GM19395 (cell line): ENCODE measurements at regions not wholly inside any gene's neighbourhood (a gene's known extent, or its start where the extent isn't known, plus 50 kb on each side); places are given as distances from the start of the nearest gene placed in this dataset.
A peak's percentile ranks its signal among the peaks of the same experiment; 100 is the strongest.
"Not testable (repeated sequence)": the region's sequence is repeated elsewhere in the genome, so short reads cannot be mapped to it uniquely, and the experiment has no call there.

Source experiments
- ATAC-seq: cut with Tn5 transposase; IDR thresholded peaks from one replicate; pipeline ENCODE4 v1.9.1; 2021; ENCODE audit warnings: mild to moderate bottlenecking, moderate library complexity; ENCODE audit not compliant: unreplicated experiment

DNA sequence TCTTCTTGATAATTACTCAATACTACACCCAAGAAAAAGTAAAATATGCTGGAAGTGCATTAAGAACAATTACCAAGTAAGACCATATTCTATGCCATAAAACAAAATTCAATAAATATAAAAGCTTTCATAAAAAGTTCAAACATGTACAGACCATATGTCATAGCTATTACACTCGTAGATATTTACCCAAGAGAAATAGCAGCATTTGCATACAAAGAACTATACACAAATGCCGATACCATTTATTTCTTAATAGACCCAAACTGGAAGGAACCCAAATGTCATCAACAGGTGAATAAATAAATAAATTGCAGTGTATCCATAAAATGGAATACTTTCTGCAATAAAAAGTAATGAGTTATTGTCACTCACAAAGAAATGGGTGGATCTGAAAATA lies 78.3 kb upstream of the SLC16A7 start:
- no peak for ATAC-seq

DNA sequence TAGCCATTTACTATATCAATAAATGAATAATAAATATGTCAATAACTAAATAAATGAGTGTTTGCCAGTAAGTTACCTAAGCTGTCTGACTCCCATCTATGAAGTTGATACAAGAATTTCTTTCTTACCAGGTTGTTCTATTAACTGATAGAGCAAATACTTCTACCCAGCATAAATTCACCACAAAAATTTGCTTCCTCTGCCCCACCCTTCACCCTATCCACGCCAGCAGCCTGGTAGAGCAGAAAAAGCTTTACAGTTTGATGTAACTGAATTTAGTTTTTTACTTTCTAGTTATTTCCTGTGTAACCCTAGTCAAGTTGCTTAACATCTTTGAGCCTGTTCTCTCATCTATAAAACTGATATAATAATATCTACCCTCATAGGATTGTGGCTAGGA lies 94.9 kb upstream of the SLC16A7 start:
- no peak for ATAC-seq

GRCh38 chr12:59500335-59500734 lies 95.5 kb upstream of the SLC16A7 start:
- peak; percentile 8 for ATAC-seq

DNA sequence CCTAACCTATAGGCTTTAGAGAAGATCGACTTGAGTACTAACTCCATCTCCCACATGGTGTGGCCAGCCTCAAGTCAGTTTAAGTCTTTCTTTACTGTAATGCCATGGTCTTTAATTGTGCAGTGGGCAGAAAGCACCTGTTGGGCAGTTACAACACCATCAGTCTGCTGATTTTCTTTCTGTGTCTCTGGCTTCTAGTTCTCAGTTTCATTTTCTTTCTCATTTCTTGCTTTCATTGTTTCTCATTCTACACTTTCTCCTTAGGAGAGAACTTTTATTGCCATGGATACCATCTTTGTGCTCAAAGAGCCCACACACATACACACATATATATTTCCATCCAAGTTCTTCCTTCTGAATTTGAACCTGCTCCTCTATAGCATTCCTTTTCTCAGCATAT lies 96.1 kb upstream of the SLC16A7 start:
- peak; percentile 98 for ATAC-seq

- no peak for ATAC-seq
These were observed 101.2 kb upstream of the SLC16A7 start for GRCh38 chr12:59494617-59495016.

DNA sequence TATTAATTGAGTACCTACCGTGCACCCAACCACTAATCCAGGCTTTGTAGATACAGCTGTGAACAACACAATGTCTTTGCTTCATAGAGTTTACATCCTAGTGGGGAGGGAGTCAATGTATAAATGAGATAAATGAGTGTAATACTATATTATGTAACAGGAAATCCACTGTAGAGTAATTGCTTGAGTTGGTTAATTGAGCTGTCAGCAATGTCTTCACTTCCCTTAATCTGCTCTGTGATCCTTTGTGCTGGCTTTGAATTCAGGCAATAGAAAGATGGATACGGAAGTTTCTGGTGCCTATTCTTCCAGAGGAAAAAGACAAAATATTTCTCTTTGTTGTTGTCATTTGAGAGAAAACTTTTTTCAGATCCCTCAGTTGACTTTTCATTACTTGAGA lies 104.0 kb upstream of the SLC16A7 start:
- no peak for ATAC-seq

DNA sequence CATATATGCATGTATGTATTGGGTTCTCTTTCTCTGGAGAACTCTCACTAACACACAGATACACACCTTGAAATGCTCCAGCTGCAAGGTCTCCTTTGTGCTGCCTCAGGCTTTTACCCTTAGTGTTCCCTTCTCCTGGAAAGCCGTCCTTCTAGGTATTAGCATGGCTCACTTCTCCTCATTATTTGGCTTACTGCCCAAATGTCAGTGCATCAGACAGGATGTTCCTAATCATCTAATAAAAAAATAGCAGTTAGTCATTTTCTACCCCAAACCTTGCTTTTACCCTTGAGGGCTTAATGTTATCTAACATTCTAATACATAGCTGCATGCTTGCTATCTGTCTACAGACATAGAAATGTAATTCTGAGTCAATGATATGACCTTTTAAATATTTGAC lies 109.0 kb upstream of the SLC16A7 start:
- no peak for ATAC-seq

GRCh38 chr12:59484575-59484974 lies 111.3 kb upstream of the SLC16A7 start:
- peak; percentile 96 for ATAC-seq

- ATAC-seq, result not testable (repeated sequence)
These were observed 121.6 kb upstream of the SLC16A7 start for GRCh38 chr12:59474236-59474635.

DNA sequence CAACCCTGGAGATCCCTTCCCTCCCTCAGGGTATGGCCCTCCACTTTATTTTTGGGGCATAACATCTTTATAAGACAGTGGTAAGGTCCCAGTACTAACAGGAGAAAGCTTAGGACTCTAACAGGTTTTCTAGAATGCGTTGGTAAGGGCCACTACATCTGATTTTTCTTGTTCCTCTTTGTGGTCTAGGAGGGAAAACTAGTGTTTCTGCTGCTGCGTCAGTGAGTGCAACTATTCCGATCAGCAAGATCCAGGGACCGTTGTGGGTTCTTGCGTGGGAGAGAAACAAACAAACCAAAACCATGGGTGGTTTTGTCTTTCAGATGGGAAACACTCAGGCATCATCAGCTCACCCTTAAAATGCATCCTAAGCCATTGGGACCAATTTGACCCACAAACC lies 123.6 kb upstream of the SLC16A7 start:
- ATAC-seq, result no peak

DNA sequence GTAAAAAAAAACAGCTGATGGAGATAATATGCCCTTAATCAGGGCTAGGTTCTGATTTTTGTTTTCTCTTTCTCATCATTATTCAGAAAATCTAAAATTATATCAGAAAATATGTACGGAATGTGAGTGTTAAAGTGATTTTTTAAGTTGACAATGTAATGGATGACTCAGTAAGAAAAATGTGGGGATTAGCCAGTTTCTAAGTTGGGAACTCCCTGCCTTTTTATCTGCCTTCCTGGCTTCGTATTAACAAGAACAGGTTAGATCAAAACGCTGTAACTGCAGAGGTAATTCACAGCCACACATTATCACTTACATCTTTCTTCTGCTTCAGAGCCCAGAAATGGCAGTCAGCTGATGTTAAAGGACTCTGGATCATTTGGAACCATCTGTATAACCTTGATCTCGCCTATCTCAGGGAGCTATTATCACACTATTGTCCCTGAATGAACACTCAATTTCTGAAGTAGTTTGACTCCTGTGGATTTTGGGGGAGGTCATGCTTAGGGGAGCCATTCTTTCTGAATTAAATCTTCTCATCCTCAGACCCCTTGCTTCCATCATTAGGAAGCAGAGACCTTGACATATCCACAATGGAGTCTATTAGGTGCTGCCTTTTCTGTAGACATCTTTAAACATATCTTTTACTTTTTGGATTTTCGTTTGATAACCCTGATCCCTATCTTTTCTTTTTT lies 135.7 kb upstream of the SLC16A7 start:
- ATAC-seq, result no peak

DNA sequence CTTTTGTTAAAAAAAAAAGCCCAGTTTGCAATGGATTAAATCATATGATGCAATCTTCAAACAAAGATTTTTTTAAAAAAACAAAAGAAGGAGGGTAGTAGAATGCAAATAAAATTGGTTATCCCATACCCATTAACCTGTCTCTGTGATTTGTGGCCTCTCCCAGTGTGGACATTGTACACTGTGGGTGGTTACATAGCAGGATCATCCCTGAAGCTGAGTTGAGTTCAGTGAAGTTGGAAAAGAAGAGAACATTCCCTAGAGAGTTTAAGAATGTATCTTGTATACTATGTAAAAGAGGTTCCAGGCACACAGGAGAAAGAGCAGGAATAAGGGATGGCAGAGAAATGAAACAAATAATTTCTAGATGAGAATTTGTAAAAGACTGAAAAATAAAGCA lies 142.4 kb upstream of the SLC16A7 start:
- no peak for ATAC-seq

DNA sequence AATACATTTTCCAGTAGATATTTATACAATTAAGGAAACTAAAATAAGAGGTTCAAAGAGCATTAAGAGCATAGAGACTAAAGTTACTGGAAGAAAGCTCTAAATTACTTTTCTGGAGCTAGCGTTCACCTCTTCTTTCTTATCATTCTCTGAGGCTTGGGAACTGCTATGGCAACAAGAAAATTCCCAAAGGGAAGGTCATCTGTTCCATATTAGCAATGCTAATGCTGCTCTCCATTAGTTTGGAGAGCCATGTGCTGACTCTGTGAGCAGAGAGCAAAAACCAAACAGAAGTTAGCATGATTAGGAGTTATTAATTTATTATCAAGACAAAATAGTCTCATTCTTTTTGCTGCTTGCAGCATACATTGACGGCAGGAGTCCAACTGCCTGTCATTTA lies 143.1 kb upstream of the SLC16A7 start:
- no peak for ATAC-seq

DNA sequence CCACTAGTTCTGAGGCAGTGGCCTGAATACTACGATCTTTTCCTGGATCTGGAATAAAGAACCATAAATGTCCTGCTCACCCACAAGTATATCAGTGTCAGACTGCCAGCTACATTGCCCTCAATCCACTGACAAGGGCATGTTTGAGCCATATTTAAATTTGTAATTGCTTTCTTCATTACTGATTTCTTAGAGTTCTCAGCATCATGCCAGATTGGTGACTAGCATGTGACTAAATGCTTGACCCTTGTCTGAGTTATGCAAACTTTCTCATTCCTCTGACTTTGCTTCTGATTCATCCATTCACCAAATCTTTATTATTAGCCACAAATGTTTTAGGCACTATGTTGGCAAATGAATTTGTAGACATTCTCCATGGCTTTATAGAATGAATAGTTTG lies 143.6 kb upstream of the SLC16A7 start:
- ATAC-seq, result no peak

GRCh38 chr12:59446116-59446515 lies 149.7 kb upstream of the SLC16A7 start:
- no peak for ATAC-seq

- no peak for ATAC-seq
These were observed 150.9 kb upstream of the SLC16A7 start for GRCh38 chr12:59444932-59445331.

DNA sequence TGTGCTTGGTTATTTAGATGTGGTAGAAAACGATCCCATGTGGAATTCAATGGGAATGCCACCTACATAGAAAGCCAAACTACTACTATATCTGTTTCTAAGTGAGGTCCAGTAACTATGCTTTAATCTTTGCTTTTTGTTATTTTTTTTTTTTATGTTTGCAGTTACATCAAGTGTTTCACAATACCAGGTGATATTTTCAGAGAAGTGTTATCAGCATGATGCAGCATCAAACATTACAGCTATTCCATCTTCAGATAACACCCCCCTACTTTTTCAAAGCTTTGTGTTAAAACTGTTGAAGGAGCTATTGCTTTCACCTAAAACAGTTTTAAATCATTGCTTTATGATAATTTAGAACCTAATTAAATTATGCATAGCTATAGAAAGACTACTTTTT lies 163.8 kb upstream of the SLC16A7 start:
- no peak for ATAC-seq

- no peak for ATAC-seq
These were observed 164.6 kb upstream of the SLC16A7 start for GRCh38 chr12:59431266-59431665.

DNA sequence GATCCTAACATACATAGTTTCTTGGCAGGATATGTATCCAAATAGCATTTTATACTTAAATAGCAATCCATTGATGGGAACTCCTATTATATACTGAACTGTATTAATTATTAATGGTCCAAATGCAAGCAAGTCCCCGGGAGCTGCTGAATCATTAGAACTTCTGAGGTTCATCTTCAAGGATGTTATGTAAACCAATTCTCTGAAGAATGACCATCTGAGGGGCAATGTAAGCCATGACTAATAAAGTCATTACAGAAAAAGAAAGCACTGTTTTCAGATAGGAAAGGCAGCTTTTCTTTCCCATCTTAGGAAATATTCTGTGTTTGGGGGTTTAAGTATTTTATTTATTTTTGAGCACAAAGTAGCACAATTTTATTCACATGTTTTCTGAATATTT lies 166.1 kb upstream of the SLC16A7 start:
- ATAC-seq, result no peak

DNA sequence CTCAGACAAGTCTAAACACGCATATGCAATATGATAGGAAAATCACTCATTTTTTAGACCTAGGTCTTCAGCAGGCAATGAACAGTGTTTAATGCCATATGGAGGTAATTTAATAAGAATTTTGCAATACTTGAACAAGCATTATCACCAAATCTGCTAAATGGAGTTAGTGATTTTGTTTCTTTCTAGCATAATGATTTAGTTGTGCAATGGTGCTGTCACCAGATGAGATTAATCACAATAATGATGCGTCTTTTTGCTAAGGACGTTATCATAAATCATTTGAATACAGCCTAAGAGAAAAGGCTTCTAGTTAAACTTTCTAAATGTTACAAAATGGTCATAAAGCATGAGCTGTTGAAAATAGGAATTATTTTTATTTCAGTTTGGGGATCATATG lies 170.0 kb upstream of the SLC16A7 start:
- no peak for ATAC-seq

GRCh38 chr12:59424666-59425065 lies 171.2 kb upstream of the SLC16A7 start:
- ATAC-seq, result not testable (repeated sequence)

- no peak for ATAC-seq
These were observed 181.8 kb upstream of the SLC16A7 start for GRCh38 chr12:59414051-59414450.

GRCh38 chr12:59408431-59408830 lies 187.4 kb upstream of the SLC16A7 start:
- ATAC-seq, result no peak
